ENCODE measurements at regions not wholly inside any gene's neighbourhood (a gene's known extent, or its start where the extent isn't known, plus 50 kb on each side); places are given as distances from the start of the nearest gene placed in this dataset.

GRCh38 chr2:57740891-57741290, 305.7 kb upstream of the VRK2 start:
- DNase-seq = no peak

DNA sequence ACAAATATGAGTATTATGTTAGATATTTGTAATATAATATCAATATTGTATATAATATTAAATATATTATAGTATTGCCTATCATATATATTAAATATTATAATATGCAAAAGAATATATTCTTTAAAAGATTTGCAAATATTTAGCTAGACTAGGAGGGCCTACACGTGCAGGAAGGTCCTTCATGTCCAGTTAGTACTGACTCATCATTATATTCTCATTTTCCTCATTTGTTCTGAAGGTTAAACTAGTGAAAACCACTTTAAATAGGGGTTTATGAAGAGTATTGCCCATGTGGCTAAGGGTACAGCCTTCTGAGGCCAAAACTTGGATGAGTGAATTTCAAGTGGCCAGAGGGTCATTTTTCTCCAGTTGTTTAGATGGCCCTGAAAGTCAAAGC, 293.0 kb upstream of the VRK2 start:
- no peak for DNase-seq

GRCh38 chr2:57758686-57759085, 287.9 kb upstream of the VRK2 start:
- DNase-seq = no peak

GRCh38 chr2:57759131-57759530, 287.5 kb upstream of the VRK2 start:
- DNase-seq = no peak

DNA sequence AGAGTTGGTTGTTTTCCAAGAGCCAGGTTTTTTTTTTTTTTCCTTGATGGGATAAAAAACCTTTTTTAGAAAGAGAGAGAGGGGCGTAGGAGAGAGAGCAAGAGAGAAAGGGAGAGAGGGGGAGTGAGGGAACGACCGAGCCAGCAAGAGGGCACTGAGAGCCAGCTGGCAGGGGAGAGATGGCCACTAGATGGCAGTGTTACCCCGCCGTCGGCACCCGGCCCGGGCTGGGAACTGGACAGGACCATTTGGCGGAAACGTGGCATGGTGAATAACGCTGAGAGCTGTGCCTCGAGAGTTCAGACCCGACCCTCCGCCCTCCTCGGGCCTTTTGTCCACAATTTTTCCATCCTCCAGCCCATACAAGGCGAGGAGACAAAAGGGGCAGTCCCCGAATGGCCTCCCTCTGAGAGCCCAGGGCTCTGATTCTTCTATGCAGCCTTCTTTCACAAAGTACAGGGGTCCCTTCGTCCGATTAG, 286.7 kb upstream of the VRK2 start:
- DNase-seq = peak; percentile 65

GRCh38 chr2:57760381-57760801, 286.2 kb upstream of the VRK2 start:
- DNase-seq = no peak

GRCh38 chr2:57776916-57777315, 269.7 kb upstream of the VRK2 start:
- no peak for DNase-seq

DNA sequence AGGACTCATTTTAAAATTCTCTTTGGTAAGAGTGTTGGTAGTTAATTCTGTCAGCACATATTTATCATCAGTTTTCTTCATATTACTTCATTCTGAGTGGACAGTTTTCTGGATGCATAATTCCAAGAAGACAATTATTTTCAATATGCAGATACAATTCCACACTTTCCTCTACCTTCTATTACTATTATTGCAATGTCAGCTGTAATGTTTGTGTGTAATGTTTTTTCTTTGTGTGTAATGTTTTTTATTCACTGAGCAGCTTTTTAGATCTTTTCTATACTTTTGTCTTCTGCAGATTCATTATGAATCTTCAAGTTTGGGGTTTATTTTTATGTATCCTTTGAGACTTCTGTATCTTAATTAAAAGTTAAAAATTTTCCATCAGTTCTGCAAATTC, 264.0 kb upstream of the VRK2 start:
- DNase-seq = no peak

DNA sequence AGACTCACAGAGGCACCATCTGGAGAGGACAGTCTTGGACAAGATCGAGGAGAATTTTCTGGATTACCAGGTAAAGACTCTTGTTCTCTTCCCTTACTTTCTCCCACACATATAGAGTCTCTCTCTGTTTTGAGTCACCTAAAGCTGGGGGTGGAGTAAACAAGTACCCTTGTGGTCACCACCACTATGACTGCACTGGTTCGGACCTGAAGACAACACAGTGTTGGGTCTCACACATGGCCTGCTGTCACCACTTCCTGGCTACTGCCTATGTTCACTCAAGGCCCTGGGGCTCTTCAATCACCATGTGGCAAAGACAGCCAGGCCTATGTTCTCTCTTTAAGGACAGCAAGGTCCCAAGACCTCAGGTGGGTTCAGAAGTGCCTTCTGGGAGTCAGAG, 253.3 kb upstream of the VRK2 start:
- DNase-seq = no peak

DNA sequence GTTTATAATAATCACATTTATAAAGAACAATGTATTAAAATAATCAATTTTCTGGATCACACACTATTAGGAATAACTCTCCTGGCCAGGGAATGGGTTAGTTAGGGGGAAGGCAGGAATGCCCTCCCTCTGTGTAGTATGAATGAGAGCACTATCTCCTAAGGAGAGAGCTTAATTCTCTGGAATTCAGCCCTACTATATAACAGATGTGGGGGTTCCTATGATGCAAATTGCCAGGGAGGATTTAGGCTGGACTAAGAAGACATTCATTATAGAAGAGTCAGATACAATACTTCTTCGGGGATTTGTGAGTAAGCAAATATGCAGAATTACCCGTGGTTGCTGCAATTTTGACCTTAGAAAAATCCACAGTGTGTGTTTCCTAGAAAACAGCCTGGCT, 250.1 kb upstream of the VRK2 start:
- DNase-seq = no peak

DNA sequence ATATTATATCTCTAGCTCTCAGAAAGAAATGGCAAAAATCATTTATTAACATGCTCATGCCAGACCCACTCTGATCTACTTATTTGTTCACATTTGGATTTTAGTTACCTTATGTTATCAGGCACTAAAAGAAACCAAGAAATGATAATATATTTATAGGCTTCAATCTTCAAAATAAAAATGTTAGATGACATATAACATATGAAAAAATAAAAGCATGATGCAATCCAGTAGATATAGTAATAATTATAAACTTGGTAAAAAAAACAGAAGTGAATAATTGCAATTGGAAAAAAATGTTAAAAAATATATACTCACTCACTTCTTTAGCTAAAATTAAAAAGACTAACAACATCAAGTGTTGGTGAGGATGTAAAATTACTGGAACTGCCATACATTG, 248.3 kb upstream of the VRK2 start:
- DNase-seq = no peak

GRCh38 chr2:57802243-57802642, 244.4 kb upstream of the VRK2 start:
- DNase-seq = no peak

DNA sequence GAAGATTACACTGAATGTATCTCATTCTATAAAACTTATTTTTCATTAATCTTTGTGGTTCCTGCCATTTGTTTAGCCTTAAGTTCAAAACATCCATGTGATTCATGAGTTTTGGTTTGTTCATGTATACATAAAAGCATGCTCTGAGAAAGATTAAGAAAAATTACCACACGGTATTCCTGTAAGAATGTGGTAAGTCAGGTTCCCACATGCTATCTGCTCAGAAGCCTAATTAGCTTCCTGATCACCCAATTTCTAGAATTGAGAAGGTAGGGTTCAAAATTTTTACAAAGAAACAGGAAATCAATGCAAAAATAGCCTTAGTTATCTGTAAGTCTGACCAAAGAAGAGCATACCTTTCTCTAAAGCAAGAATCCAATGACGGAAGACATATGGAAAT, 241.6 kb upstream of the VRK2 start:
- DNase-seq = no peak

DNA sequence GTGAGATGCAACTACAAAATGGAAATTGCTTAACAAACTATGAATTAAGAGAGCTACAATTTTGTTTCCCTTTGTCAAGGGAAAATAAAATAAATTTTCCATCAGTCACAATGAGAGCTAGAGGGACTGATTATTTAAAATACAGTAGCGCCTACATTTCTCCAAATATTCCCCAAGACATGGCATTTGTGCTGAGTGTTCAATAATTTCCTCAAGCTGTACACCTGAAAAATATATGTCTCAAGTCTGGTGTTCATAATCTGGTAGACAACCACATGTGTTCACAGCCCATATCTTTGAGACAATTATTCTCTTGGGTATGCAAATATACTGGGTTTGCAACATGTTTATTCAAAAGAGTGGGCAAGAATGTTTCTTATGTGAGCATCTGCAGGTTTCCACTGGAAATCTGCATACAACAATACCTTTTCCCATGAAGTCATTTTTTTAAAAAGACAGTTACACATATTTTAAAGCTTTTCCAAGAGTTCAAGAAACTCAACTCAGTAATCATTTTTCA, 240.1 kb upstream of the VRK2 start:
- DNase-seq = no peak

DNA sequence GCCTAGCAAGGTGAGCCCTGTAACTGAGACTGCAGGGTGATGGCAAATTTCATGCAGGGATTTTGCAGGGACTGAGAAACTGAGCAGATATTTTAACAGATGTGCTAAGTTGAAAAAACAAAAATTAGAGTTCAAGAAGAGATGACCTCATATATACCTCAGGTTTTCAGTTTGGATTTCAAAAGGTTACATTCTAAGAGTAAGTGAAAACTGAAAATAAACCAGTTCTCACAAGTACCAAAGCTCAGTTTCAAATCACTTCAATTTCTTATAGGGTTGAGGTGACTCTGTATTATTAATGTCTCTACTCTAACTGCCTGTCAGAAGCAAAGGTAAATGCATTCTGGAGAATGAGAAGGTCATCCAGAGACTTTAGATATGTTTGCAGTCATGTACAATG, 237.4 kb upstream of the VRK2 start:
- DNase-seq = no peak

DNA sequence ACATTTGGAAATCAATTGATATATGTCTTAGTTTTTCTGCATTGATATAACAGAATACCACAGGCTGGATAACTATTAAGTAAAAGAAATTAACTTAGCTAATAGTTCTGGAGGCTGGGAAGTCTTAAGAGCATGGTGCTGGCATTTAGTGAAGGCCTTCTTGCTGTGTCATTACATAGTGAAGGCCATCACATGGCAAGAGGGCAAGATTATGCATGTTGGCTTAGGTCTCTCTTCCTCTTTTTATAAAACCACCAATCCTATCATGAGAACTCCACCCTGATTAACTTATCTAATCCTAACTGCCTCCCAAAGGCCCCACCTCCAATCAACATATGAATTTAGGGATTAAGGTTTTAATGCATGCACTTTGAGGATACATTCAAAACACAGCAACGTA, 225.5 kb upstream of the VRK2 start:
- DNase-seq = no peak

- no peak for DNase-seq
These were observed 218.4 kb upstream of the VRK2 start for GRCh38 chr2:57828221-57828620.

GRCh38 chr2:57834666-57835065, 211.9 kb upstream of the VRK2 start:
- no peak for DNase-seq

DNA sequence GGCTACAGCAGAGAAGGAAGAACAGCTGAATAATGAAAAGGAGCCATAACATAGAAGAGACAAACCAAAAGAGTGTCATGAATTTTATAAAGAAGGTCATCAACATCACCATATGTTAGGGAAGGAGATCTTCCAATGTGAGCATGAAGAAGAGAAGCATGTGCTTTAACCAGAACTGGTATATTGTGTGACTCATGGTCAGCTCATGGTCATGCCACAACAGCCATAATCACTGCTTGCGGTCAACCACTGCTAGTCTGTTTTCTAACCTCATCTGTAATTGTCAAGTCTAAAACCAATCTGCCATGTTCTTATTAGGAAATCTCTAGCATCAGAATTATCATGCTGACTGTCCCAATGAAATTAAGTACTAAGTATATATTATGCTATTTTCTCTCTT, 204.1 kb upstream of the VRK2 start:
- DNase-seq = no peak

- no peak for DNase-seq
These were observed 203.4 kb upstream of the VRK2 start for GRCh38 chr2:57843158-57843557.

DNA sequence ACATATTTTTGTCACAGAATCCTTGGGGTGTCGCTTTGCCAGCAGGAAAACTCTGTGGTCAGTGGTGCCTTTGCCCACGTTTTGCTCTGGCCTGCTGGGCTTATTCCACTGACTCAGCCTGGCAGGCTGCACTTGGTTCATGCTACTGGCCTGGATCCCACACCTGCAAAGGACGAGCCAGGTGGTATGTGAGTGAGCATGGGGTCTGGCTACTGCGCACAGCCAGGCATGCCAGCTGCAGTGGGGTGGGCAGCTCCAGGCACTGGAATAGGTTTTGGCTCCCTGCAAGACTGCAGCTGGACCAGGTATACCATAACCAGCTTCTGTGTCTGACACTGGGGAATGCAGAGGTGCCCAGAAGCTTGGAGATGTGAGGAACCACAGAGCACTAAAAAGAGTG, 197.9 kb upstream of the VRK2 start:
- no peak for DNase-seq

- DNase-seq = no peak
These were observed 196.8 kb upstream of the VRK2 start for GRCh38 chr2:57849843-57850242.

- no peak for DNase-seq
These were observed 196.0 kb upstream of the VRK2 start for GRCh38 chr2:57850415-57851130.

DNA sequence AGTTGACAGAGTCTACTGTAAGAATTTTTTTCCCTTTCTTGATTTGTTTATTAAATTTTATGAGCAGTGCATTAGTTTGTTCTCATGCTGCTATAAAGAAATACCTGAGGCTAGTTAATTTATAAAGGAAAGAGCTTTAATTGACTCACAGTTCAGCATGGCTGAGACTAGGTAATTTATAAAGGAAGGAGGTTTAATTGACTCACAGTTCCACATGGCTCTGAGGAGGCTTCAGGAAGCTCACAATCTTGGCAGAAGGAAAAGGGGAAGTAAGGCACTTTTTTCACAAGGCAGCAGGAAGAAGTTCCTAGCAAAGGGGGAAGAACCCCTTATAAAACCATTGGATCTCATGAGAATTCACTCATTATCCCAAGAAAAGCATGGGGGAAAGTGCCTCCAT, 191.4 kb upstream of the VRK2 start:
- DNase-seq = no peak

- DNase-seq = no peak
These were observed 186.9 kb upstream of the VRK2 start for GRCh38 chr2:57859755-57860154.
